Endothelial cell of umbilical vein (primary cell): ENCODE measurements at regions not wholly inside any gene's neighbourhood (a gene's known extent, or its start where the extent isn't known, plus 50 kb on each side); places are given as distances from the start of the nearest gene placed in this dataset.

Experiments
- EZH2 ChIP-seq: IDR thresholded peaks from 2 replicates; pipeline ENCODE4 v1.6.1; 2012; ENCODE audit warnings: borderline replicate concordance, low read depth, mild to moderate bottlenecking, moderate library complexity, low read length, inconsistent platforms; ENCODE audit not compliant: severe bottlenecking
- FOS ChIP-seq: IDR thresholded peaks from 2 replicates; pipeline ENCODE4 v1.6.1; 2011; ENCODE audit warnings: mild to moderate bottlenecking, low read length, moderate library complexity, borderline replicate concordance; ENCODE audit not compliant: insufficient read depth
- GATA2 ChIP-seq: IDR thresholded peaks from 2 replicates; pipeline ENCODE4 v1.7.0; 2011; ENCODE audit warnings: low read depth, mild to moderate bottlenecking, moderate library complexity, mixed read lengths, low read length; ENCODE audit not compliant: insufficient read length, insufficient read depth
- JUN ChIP-seq: IDR thresholded peaks from 2 replicates; pipeline ENCODE4 v1.6.1; 2011; ENCODE audit warnings: borderline replicate concordance, low read depth; ENCODE audit not compliant: insufficient read length, insufficient read depth
- MAX ChIP-seq: IDR thresholded peaks from 2 replicates; pipeline ENCODE4 v1.6.1; 2011; ENCODE audit not compliant: insufficient read depth, insufficient read length
- MYC ChIP-seq: IDR thresholded peaks from one replicate; pipeline ENCODE4 v1.6.1; 2011; ENCODE audit warnings: mild to moderate bottlenecking, low read depth, low read length
- POLR2A ChIP-seq: IDR thresholded peaks from 2 replicates; pipeline ENCODE4 v1.6.1; 2012; ENCODE audit warnings: low read depth, mild to moderate bottlenecking, control low read depth, low read length
- POLR2AphosphoS5 ChIP-seq: IDR thresholded peaks from 2 replicates; pipeline ENCODE4 v1.6.1; 2012; ENCODE audit warnings: low read depth, mild to moderate bottlenecking, control low read depth, low read length, moderate library complexity; ENCODE audit not compliant: insufficient read depth
- TF ChIP-seq, protein P1 (sequence below), 2 donors: IDR thresholded peaks; 1 replicate in 1 of 2; 2 replicates in 1 of 2; pipeline ENCODE4 v1.5.1; 2011; ENCODE audit warnings: low read length in 2 of 2, mild to moderate bottlenecking in 2 of 2, moderate library complexity in 2 of 2, control low read depth in 1 of 2, inconsistent platforms in 1 of 2, low read depth in 1 of 2; ENCODE audit not compliant: insufficient read depth in 1 of 2; ENCODE audit errors: extremely low read depth in 1 of 2

DNA sequence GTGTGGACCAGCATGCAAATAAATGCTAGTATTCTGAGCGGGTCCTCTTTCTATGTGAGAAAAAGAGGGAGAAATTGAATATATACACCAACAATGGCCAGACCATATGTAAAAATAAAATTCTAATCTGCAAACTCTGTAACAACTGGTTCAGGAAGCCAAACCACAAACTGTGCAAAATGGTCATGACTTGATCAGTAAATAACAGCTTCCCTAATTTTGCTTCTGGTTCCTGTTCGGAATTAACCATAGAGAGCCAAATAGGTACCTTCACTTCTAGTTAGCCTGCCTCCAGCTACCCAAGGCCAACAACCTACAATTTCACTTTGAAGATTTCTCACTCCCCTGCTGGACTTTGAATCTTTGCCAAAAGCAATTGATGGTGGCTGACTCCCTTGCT is 1313.2 kb downstream of the ADGRL3 start:
- TF ChIP-seq, protein P1, sequence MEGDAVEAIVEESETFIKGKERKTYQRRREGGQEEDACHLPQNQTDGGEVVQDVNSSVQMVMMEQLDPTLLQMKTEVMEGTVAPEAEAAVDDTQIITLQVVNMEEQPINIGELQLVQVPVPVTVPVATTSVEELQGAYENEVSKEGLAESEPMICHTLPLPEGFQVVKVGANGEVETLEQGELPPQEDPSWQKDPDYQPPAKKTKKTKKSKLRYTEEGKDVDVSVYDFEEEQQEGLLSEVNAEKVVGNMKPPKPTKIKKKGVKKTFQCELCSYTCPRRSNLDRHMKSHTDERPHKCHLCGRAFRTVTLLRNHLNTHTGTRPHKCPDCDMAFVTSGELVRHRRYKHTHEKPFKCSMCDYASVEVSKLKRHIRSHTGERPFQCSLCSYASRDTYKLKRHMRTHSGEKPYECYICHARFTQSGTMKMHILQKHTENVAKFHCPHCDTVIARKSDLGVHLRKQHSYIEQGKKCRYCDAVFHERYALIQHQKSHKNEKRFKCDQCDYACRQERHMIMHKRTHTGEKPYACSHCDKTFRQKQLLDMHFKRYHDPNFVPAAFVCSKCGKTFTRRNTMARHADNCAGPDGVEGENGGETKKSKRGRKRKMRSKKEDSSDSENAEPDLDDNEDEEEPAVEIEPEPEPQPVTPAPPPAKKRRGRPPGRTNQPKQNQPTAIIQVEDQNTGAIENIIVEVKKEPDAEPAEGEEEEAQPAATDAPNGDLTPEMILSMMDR (IDR thresholded peaks at IDR 0.05; ENCODE audit: extremely low read depth in 1 of 2, insufficient read depth in 1 of 2, low read depth in 1 of 2, low read length in 2 of 2): no peak
- TF ChIP-seq POLR2A: no peak
- no peak for TF ChIP-seq EZH2
- no peak for TF ChIP-seq MAX
- TF ChIP-seq POLR2AphosphoS5: no peak
- TF ChIP-seq MYC: no peak
- no peak for TF ChIP-seq JUN
- no peak for TF ChIP-seq FOS
- TF ChIP-seq GATA2: no peak
